GDM1 (cell line): ENCODE measurements at regions not wholly inside any gene's neighbourhood (a gene's known extent, or its start where the extent isn't known, plus 50 kb on each side); places are given as distances from the start of the nearest gene placed in this dataset.

Source experiments
- DNase-seq: peaks from one replicate; lab custom pipeline; 2025; lab: John Stamatoyannopoulos, UW

DNA sequence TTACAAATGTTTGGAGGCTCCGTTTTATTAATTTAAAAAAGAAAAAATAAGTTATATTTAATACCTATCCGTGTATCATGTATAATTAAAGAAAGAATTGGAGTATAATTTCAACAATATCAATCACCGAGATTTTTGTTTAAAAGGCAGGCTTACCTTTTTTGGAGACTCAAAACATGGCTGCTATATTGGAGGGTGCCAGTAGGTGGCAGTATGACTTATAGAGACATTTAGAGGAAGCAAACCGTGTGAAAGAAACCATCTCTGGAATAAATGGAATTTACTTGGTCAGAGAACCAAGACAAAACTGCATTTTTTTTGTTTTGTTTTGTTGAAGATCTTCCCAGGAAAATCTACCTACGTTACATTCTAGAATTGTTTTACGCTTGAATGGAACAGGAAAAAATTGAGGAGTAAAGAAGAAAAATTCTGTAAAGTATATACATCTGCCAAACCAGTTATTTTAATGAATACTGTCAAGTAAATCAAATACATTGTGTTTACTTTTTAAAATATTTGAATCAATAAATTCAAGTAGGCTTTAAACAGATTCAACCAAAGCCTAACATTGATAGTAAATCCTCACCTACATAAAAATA, 802.6 kb upstream of the ALCAM start:
- DNase-seq, result peak; percentile 1

DNA sequence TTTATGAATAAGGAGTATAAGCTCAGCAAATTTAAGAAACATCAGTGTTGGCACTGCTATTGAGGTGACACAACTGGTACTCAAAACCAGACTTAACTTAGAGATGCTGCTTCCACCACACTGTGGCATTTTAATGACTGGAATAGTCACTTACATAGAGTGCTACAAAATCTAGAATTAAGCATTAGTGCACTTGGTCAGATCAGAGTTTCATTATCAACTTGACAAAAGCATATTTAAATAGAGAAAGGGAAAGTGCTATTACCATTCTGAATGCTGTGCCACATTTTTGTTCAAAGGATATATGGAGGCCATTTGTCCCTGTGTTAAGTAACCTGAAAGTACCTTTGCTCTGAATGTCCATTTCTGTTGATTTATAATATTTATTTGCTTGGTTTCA, 800.7 kb upstream of the ALCAM start:
- DNase-seq, result no peak

GRCh38 chr3:104575634-104576033, 791.1 kb upstream of the ALCAM start:
- no peak for DNase-seq

DNA sequence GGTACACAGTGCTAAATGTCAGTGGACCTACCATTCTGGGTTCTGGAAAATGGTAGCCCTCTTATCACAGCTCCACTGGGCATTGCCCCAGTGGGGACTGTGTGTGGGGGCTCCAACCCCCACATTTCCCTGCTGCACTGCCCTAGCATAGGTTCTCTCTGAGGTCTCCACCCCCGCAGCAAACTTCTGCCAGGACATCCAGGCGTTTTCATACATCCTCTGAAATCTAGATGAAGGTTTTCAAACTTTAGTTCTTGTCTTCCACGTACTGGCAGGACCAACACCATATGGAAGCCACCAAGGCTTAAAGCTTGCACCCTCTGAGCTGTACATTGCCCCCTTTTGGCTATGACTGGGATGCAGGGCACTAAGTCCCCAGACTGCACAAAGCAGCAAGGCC, 788.2 kb upstream of the ALCAM start:
- no peak for DNase-seq

DNA sequence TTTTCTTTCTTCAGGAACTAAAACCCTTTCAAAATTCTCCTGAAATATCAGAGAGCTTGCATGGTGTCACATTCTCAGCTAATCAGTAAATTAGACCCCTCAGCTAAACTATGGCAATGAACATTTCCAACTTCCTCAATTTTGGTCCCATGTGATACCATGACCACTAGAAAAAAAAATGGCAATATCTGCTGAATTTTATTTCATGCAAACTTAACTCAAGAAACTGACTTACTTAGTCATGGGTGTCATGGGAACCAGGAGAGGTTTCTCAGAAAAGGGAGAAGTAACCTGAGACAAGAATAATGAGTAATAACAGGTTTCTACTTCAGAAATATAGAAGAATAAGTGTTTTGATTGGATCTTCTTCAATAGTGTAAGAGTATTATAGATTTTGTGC, 784.6 kb upstream of the ALCAM start:
- DNase-seq, result no peak

DNA sequence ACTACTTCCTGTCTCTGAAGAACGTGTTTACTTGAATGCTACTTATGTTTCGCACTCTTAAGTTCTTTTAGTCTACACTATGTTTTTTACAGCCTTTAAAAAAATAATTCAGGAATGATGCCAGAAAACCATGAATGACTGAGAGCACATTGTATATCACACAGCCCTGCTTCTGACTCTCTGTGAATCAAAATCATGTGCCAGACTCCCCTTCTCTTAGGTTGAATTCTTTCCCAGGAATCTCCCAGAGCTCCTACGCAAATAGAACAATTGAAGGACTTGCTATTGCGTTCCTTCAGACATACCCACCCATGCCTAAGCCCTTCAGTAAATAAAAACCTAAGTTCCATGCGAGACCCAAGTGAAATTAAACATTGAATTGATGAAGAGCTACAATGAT, 782.0 kb upstream of the ALCAM start:
- DNase-seq, result no peak

- no peak for DNase-seq
Measured at GRCh38 chr3:104586344-104586743, 780.4 kb upstream of the ALCAM start.

GRCh38 chr3:104588442-104588841, 778.3 kb upstream of the ALCAM start:
- DNase-seq, result no peak

DNA sequence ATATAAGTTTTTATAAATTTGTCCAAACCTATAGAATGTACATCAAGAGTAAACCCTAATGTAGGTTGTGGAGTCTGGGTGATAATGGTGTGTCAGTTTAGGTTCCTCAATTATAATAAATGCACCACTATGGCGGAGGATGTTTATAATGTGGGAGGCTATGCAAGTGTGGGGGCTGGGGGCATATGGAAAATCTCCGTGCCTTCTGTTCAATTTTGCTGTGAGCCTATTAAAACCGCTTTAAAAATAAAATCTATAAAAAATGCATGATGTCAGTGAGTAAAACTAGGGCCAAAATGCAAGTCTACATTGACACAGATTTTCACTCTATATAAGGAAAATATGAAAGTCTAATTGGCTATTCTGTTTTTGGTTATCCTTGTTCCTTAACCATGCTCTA, 774.9 kb upstream of the ALCAM start:
- DNase-seq, result no peak

- no peak for DNase-seq
Measured at GRCh38 chr3:104594491-104594890, 772.2 kb upstream of the ALCAM start.

- no peak for DNase-seq
Measured at GRCh38 chr3:104596054-104596453, 770.7 kb upstream of the ALCAM start.

GRCh38 chr3:104596551-104596950, 770.2 kb upstream of the ALCAM start:
- no peak for DNase-seq

GRCh38 chr3:104598848-104599511, 767.7 kb upstream of the ALCAM start:
- DNase-seq, result no peak

DNA sequence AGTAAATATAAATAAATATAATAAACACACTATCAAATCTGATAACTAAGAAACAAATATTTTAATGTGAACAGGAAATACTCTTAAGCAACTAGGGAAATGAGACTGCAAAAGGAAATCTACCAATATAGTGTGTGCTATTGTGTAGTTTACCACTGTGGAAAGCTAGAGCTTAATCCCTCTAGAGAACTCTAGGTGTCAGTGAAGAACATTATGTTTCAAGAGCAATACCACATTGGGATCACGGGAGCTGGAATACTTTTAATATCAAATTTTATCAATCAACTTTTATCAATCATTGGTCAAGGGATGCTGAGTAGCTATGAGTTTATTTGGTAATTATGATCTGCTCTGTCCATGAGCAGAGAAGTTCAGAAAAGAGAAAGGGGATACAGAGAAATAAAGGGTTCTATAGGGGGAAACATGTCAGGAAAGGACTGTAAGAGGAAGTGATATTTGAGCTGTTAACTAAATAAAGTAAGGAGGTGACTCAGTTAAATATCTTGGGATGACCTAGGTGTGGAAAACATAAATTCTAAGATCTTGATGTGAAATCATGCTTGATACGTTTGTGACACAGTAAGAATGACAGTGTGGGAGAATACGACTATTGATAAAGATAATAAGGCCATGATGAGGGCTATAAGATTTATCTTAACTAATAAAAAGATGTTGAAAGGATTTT, 762.2 kb upstream of the ALCAM start:
- DNase-seq, result no peak

DNA sequence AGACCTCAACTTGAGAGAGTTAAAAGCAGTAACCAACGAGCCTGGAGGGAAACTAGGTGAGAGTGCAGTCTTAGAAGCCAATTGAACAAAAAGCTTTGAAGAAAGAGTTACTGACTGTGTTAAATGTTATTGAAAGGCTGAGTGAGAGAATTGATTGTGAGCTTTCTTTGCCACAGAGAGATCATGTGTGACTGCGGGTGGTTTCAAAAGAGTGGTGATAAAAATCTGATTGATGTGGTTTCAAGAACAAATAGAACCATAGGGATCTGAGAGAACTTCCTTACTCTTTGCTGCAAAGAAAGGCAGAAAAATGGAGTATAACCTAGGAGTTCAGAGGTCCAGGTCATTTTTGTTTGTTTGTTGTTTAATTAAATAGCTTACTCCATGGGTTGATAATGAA, 759.9 kb upstream of the ALCAM start:
- no peak for DNase-seq

DNA sequence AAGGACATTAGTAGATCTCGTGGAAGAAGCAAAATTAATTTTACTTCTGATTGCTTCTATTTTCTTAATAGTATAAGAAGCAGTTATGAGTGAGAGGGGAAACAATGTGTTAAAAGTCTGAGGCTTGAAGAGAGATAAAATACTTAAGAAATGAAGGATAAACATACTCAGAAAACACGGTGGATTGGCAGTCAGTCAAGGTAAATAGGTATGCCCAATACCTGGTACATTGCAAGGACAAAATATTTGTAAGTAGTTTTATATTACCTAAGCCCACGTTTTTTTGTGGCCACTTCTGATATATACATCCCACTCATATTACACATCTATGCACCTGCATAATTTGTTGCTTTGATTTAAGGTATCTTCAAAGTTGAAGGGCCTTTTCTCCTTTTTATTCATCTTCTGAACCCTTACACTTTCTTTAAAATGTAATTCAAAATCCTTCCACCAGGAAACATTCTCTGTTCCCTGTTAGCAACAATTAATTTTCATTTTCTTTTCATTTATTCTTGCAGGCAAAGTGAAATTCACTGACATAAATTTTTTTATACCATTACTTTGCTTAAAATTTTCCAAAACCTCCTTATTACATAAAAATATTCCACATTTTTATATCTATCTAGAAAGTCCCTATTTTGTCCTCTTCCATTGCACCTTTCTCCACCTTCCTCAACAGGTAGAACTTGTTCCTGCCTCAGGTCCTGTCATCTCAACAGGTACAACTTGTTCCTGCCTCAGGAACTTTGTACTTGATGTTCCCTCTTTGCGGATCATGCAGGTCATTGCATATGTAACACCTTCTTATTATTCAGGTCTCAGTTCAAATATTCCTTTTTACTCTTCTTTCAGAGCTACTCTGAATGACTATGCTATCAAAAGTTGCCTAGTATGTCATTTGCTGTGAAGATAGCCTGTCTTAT, 755.7 kb upstream of the ALCAM start:
- DNase-seq, result no peak

DNA sequence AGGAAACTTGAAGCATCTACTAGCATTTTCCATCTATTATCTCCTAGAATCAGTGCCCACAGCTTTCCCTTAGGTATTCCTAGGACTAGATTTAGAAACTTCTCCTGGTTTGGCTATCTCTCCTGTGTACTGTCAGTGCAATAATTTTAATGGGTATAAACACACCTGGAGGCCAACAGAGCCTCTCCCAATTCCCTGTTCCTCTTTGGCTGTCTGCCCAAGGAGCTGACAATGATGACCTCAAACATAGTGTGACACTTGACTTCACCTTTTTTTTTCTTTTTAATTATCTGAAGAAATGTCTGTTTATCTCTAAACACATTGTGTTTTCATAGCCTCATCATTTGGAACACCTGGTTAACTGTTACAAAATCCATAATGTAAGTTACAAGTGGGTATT, 754.5 kb upstream of the ALCAM start:
- no peak for DNase-seq

- DNase-seq, result no peak
Measured at GRCh38 chr3:104614564-104614963, 752.1 kb upstream of the ALCAM start.

DNA sequence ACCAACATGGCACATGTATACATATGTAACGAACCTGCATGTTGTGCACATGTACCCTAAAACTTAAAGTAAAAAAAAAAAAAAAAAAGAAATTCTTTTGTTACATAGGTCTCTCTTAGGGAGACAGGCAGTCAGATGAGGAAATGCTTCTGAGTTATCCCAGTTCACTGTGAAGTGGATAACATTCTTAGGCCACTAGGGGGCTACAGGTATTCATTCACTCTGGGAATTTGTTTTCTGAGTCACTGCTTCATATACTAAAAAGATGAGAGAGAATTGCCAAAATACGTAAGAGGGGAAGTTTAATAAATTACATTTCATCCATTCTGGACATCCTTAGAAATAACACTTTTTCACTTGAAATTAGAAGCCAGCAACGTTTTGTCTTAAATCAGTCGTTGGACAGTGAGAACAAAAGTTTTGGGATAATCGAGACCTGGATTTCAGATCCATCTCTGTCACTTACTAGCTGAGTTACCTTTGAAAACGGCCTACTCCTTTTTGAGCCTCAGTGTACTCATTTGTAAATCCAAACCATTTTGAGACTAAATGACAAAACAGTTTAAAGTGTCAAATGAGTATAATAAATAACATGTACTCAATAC, 738.4 kb upstream of the ALCAM start:
- no peak for DNase-seq

DNA sequence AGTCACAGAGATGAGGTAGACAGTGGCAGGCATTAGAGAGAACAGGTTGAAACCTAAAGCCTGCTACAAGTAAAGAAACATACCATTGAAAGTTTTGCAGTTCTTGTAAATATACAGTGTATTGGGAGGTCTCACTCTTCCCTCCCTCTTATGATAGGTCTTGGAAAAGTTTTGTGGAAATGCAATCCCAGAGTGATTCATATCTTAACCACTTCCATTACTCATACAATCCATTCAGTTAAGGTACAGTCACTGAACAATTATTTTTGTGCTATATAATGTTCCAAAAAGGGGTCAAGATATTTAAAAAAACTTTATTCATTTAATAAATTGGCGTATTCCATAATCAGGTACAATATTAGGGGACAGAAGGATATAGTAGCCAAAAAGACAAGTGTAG, 737.7 kb upstream of the ALCAM start:
- DNase-seq, result no peak

DNA sequence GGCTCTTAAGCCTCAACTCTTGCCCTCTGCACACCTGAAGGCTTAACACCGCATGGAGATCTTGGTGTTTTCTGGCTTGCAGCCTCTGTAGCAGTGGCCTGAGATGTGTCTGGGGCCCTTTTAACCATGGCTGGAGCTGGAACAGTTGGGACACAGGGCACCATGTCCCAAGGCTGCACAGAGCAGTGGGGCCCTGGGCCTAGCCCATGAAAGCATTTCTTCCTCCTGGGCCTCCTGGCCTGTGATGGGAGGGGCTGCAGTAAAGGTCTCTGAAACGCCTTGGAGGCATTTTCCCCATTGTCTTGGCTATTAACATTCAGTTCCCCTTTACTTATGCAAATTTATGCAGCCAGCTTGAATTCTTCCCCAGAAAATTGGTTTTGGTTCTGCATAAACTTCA, 735.5 kb upstream of the ALCAM start:
- DNase-seq, result no peak

DNA sequence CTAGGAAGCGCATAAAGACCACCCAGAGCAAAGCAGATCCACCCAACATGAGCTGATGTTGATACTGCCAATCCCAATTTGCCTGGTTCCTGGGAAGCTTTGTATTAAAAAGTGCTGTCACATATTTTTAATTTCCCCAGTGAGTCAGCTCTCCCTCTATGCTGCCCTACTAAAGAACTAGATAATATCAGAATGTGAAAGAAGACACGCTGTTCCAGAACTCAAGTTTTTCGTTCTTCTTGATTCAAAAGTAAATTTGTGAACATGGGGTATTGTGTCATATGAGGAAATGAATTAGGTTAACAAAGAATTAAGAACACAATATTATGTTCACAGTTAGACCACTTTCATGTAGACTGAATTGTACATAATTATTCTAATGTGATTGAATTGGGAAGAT, 734.2 kb upstream of the ALCAM start:
- no peak for DNase-seq
